CD4-positive, alpha-beta T cell treated with Interleukin-4 for 1 hour (primary cell): ENCODE measurements at regions not wholly inside any gene's neighbourhood (a gene's known extent, or its start where the extent isn't known, plus 50 kb on each side); places are given as distances from the start of the nearest gene placed in this dataset.

Experiments
- DNase-seq, 2 donors: peaks; one replicate each; pipeline ENCODE4 v3.0.0-alpha.2; 2020 to 2022

- no peak for DNase-seq
Observed at GRCh38 chr18:61756244-61756643, 136.6 kb downstream of the RNF152 start.

- no peak for DNase-seq
Observed at GRCh38 chr18:61755555-61755954, 137.3 kb downstream of the RNF152 start.

GRCh38 chr18:61754039-61754583 is 138.7 kb downstream of the RNF152 start:
- DNase-seq, result no peak

- no peak for DNase-seq
Observed at GRCh38 chr18:61753373-61753772, 139.4 kb downstream of the RNF152 start.

GRCh38 chr18:61752973-61753372 is 139.8 kb downstream of the RNF152 start:
- DNase-seq, result no peak

GRCh38 chr18:61750840-61751668 is 141.8 kb downstream of the RNF152 start:
- no peak for DNase-seq

GRCh38 chr18:61749546-61749945 is 143.3 kb downstream of the RNF152 start:
- DNase-seq, result no peak

- no peak for DNase-seq
Observed at GRCh38 chr18:61749031-61749430, 143.8 kb downstream of the RNF152 start.

- DNase-seq, result no peak
Observed at GRCh38 chr18:61748004-61748403, 144.8 kb downstream of the RNF152 start.

GRCh38 chr18:61743775-61744531 is 148.9 kb downstream of the RNF152 start:
- DNase-seq, result no peak

GRCh38 chr18:61742565-61743429 is 150.0 kb downstream of the RNF152 start:
- DNase-seq, result no peak

- DNase-seq, result no peak
Observed at GRCh38 chr18:61741881-61742454, 150.8 kb downstream of the RNF152 start.

GRCh38 chr18:61738488-61738887 is 154.3 kb downstream of the RNF152 start:
- DNase-seq, result peak in 1 of 2 donors; percentile 48

GRCh38 chr18:61738042-61738441 is 154.8 kb downstream of the RNF152 start:
- no peak for DNase-seq

- DNase-seq, result no peak
Observed at GRCh38 chr18:61736133-61736532, 156.7 kb downstream of the RNF152 start.

GRCh38 chr18:61735564-61736102 is 157.2 kb downstream of the RNF152 start:
- DNase-seq, result no peak

GRCh38 chr18:61734396-61734795 is 158.4 kb downstream of the RNF152 start:
- DNase-seq, result no peak

GRCh38 chr18:61732854-61733253 is 160.0 kb downstream of the RNF152 start:
- peak in 1 of 2 donors; percentile 58 for DNase-seq

GRCh38 chr18:61731693-61732376 is 161.0 kb downstream of the RNF152 start:
- DNase-seq, result no peak

GRCh38 chr18:61731178-61731577 is 161.6 kb downstream of the RNF152 start:
- no peak for DNase-seq

- DNase-seq, result no peak
Observed at GRCh38 chr18:61729322-61729721, 163.5 kb downstream of the RNF152 start.
